DMS114 treated with DMSO at 0.1 percent for 48 hours (cell line): ENCODE measurements at regions not wholly inside any gene's neighbourhood (a gene's known extent, or its start where the extent isn't known, plus 50 kb on each side); places are given as distances from the start of the nearest gene placed in this dataset.
A peak's percentile ranks its signal among the peaks of the same experiment; 100 is the strongest.

Experiments used
- DNase-seq: peaks from one replicate; lab custom pipeline; 2025; ENCODE audit not compliant: unreplicated experiment; lab: John Stamatoyannopoulos, UW

GRCh38 chr21:16011719-16012118 lies 281.9 kb downstream of the USP25 start:
- no peak for DNase-seq

- no peak for DNase-seq
These were observed 283.8 kb downstream of the USP25 start for GRCh38 chr21:16013570-16013969.

- no peak for DNase-seq
These were observed 291.1 kb downstream of the USP25 start for GRCh38 chr21:16020878-16021277.

- no peak for DNase-seq
These were observed 292.3 kb downstream of the USP25 start for GRCh38 chr21:16022116-16022515.

- DNase-seq: no peak
These were observed 293.1 kb downstream of the USP25 start for GRCh38 chr21:16022921-16023320.

GRCh38 chr21:16028142-16028541 lies 298.4 kb downstream of the USP25 start:
- no peak for DNase-seq

- no peak for DNase-seq
These were observed 299.2 kb downstream of the USP25 start for GRCh38 chr21:16028941-16029464.

GRCh38 chr21:16033193-16033592 lies 303.4 kb downstream of the USP25 start:
- DNase-seq: no peak

- DNase-seq: no peak
These were observed 304.8 kb downstream of the USP25 start for GRCh38 chr21:16034446-16035190.

GRCh38 chr21:16037421-16037955 lies 307.7 kb downstream of the USP25 start:
- no peak for DNase-seq

GRCh38 chr21:16040601-16041000 lies 310.8 kb downstream of the USP25 start:
- DNase-seq: no peak

GRCh38 chr21:16044676-16045075 lies 314.9 kb downstream of the USP25 start:
- no peak for DNase-seq

GRCh38 chr21:16046656-16047330 lies 317.0 kb downstream of the USP25 start:
- DNase-seq: no peak

GRCh38 chr21:16047904-16048303 lies 318.1 kb downstream of the USP25 start:
- DNase-seq: no peak

GRCh38 chr21:16055014-16055413 lies 325.2 kb downstream of the USP25 start:
- DNase-seq: no peak

GRCh38 chr21:16058896-16059295 lies 329.1 kb downstream of the USP25 start:
- no peak for DNase-seq

- no peak for DNase-seq
These were observed 330.2 kb downstream of the USP25 start for GRCh38 chr21:16059981-16060380.

GRCh38 chr21:16061194-16061593 lies 331.4 kb downstream of the USP25 start:
- no peak for DNase-seq

- DNase-seq: no peak
These were observed 339.7 kb downstream of the USP25 start for GRCh38 chr21:16069178-16070112.

GRCh38 chr21:16070207-16070651 lies 340.4 kb downstream of the USP25 start:
- peak; percentile 49 for DNase-seq

- DNase-seq: peak; percentile 42
These were observed 341.3 kb downstream of the USP25 start for GRCh38 chr21:16071092-16071491.
